HG02938 (cell line): ENCODE measurements at regions not wholly inside any gene's neighbourhood (a gene's known extent, or its start where the extent isn't known, plus 50 kb on each side); places are given as distances from the start of the nearest gene placed in this dataset.

Source experiments
- ATAC-seq: cut with Tn5 transposase; IDR thresholded peaks from one replicate; pipeline ENCODE4 v1.9.1; 2021; ENCODE audit warnings: mild to moderate bottlenecking, moderate library complexity; ENCODE audit not compliant: unreplicated experiment

- ATAC-seq, result no peak
These were observed 296.9 kb downstream of the OGFRL1 start for GRCh38 chr6:71585472-71585871.

DNA sequence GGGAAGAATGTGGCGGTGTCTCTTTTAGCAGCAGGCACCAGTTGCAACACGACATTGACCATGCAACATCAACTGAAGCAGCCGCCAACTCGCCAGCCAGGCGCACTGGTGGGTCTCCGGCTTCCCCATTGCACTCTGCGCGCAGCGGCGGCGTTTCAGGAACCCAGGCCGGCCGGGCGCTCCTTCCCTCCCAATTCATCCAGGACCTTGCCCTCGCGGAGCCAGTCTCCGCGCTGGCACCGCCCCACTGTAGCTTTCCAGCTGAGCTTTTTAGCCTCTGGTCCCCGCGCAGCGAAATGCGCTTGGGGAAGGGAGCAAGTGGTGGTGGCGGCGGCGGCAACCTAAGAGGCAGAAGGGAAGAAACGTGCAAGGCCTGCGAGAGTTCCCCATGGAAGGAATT, 297.9 kb upstream of the RIMS1 start:
- no peak for ATAC-seq

GRCh38 chr6:71589254-71589653, 297.1 kb upstream of the RIMS1 start:
- no peak for ATAC-seq

- no peak for ATAC-seq
These were observed 293.7 kb upstream of the RIMS1 start for GRCh38 chr6:71592643-71593042.

DNA sequence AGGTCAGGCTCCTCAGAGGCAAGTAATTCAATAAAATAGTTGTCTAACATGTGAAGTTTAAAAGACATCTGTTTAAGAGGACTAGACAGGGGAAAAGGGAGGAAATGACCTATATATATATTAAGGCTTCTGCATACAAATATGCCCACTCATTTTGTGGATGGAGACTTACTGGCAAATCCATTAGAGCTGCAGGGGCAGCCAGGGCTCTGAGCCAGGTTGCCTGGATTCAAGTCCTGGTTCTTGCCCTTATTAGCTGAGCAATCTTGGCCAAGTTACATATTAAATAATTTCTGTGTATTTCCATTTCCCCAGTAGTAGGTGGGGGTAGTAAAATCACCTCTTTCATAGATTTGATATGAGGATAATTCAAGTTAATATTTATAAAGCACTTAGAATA, 287.0 kb upstream of the RIMS1 start:
- no peak for ATAC-seq

DNA sequence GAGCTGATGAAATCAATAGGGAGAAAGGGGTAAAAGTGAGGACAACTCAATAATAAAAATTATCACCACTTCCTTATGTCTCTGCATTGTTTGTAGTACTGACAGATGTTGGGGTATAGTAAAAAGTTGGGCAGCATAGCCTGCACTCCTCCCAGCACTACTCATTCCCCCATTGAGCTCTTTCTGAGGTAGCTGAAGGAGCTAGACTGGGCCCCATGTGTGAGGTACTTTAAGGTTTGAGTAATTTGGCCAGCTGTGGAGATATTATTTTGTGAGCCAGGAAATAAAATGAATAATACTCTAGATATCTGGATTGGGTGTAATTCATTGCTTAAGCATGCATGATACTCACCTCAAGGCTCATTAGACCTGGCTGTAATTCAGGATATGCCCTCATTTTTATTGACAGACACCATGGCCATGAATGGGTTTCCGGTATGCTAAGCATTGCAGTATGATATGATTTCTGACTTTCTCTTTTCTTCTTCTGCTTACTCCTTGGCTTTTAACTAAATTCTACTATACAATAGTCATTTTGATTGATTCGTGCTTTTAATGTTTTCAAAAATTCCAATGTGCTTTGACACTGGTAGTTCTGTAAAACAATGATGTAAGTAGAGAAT, 283.9 kb upstream of the RIMS1 start:
- no peak for ATAC-seq

DNA sequence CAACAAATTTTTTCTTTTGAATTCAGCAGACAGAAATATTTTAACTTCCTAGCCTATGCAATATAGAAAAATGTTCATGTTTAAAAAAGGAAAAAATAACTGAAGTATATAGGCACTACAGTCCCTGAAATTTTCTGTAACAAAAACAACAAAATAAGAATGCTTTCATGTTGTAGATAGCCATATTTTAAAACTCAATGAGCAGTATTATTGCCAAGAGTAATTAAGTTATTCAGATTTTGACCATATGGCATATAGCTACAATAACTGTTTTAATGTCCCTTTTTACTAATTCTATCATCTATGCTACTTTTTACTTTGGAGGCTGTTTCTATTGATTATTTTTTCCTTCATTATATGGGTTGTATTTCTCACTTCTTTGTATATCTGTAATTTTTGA, 283.3 kb upstream of the RIMS1 start:
- ATAC-seq, result no peak

DNA sequence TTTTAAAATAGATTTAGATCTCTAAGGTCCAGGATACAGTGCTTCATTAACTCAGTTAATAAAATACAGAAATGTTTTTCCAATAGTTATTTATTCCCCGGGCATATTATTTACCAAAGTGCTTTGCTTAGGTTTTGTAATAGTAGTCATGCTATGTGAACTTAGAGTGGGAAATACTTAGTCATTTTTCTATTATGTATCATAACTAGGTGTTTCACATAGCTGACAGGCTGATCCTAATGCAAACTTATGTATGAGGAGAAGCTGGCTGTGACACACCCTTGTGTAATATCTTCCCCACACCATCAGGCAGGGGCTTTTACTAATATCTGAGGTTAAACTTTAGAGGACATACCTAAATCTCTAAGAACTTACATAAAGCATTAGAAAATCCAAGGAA, 277.7 kb upstream of the RIMS1 start:
- ATAC-seq, result no peak

GRCh38 chr6:71619836-71620235, 266.5 kb upstream of the RIMS1 start:
- no peak for ATAC-seq

DNA sequence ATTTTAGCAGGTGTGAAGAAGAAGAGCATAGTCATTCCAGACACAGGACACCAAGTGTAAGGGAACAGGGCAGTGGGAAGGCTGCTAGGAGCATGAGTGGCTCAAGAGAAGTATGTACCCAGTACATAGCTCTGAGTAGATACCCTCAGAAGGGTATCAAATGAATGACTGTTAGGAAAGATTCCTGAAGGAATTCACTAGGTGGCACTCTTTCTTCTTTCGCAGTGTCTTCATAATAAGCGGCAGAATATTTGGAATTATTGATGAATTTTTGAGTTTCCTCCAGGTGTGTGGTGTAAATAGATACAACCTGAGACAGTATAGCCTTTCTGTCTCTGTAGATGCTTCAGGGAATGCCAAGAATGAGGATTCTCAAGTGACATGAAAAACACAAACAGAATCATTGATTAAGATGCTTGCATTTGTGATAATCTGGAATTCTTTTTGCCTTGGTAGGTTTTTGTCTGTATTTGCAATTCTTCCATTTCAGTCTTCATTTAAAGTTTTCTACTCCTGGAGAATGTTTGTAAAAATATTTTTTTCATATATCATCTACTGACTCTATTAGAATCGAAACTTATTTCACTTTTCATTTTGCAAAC, 264.3 kb upstream of the RIMS1 start:
- no peak for ATAC-seq

DNA sequence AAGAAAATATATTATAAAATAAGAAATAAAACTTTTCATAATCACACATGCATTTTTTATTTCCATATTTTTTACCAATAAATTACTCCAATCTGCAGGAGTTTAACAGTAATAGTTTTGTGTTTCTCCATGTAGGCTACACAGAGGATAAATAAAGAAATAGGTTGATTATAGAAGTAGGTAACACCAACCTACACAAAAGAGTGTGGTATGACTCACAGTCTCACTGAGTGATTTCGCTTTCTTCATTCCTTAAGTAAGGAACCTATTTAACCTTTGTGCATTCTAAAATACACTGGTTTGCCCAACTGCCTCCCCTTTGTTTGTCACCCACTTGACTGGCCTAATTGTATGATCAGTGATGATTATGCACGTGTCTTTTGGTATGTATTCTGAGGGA, 244.2 kb upstream of the RIMS1 start:
- ATAC-seq, result no peak

- no peak for ATAC-seq
These were observed 243.6 kb upstream of the RIMS1 start for GRCh38 chr6:71642793-71643192.

DNA sequence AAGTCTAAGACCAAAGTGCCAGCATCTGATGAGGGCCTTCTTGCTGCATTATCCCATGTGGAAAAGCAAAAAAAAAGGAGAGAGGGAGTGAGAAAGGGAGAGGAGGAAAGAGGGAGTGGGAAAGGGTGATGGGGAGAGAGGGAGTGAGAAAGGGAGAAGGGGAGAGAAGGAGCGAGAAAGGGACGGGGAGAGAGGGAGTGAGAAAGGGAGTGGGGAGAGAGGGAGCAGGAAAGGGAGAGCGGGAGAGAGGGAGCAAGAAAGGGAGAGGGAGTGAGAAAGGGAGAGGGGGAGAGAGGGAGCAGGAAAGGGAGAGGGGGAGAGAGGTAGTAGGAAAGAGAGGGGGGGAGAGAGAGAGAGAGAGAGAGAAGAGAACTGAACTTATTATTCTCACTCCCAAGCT, 241.1 kb upstream of the RIMS1 start:
- ATAC-seq, result no peak

- no peak for ATAC-seq
These were observed 236.4 kb upstream of the RIMS1 start for GRCh38 chr6:71649915-71650314.

- ATAC-seq, result no peak
These were observed 234.7 kb upstream of the RIMS1 start for GRCh38 chr6:71651636-71652035.

- ATAC-seq, result no peak
These were observed 230.2 kb upstream of the RIMS1 start for GRCh38 chr6:71656121-71656520.

DNA sequence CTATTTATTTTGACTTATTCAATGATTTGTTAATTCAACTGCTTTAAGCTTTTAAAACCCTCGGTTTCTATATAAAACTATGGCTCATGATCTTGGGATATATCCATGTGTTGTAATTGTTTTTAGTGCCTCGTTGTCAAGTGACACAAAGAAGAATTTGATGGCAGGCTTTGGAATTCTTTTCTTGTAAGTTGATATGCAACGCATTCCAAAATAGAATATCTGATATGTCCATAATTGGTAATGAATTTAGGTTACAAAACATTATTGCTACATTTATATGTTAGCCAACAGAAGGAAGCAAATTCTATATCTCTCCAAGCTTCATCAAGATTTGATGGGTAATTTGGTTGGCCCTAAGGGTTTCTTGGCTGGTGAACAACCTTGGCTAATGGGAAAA, 220.4 kb upstream of the RIMS1 start:
- no peak for ATAC-seq

DNA sequence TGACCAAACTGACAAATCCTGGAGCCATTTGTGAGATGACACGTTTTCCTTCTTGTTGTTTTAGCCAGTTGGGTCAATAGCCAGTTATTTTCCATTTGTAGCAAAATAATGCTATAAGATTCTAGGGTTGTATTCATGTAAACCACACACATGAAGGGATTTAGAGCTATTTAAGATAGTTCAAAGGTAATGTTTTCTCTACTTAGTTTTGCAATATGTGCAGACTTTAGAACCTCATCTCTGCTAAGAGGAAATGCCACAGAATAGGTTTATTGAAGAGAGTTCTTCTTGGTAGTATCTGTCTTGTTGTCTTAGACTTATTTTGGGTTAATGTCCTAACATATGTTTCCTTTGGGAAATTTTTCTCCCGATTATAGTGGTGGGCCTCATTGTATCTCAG, 213.5 kb upstream of the RIMS1 start:
- ATAC-seq, result no peak

- ATAC-seq, result no peak
These were observed 211.0 kb upstream of the RIMS1 start for GRCh38 chr6:71675386-71675785.

- no peak for ATAC-seq
These were observed 210.1 kb upstream of the RIMS1 start for GRCh38 chr6:71676298-71676697.

DNA sequence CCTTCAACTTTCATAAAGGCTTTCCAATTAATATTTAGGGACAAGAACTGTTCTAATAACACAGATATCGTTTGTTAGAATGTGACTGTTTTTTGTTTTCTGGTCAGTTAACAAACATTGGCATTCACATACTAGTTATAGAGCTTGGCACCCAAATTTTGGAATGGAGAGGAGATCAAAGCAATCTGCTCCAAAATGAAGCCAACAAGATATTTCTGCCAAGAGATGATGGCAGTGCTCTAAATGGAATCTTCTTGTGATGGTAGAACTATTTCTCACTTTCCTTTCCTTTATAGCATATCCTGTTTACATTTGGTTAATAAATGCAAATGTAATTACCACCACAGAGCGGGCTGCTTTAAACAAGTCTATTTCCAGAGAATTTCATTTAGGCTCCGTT, 208.3 kb upstream of the RIMS1 start:
- ATAC-seq, result no peak

GRCh38 chr6:71681234-71681867, 205.0 kb upstream of the RIMS1 start:
- no peak for ATAC-seq
